ENCODE measurements at regions not wholly inside any gene's neighbourhood (a gene's known extent, or its start where the extent isn't known, plus 50 kb on each side); places are given as distances from the start of the nearest gene placed in this dataset.

DNA sequence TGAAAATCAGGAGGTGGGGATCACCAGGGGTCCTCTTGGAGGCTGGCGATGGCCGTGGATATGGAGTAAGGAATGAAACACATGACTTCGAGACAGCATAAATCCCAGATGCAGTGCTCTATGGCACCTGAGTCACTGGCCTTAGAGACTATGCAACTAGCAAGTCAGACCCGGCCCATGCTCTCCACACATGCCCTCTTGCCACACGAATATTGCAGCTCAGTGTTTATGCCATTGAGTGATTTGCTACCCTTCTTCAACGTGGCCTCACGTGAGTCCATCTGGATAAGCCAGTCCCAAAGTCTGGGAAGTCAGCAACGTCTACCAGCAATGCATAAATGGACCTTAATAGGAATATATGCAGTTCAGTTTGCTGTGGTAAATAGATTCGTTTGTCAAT lies 466.3 kb downstream of the CD83 start:
- Histone ChIP-seq H3K79me2 (ENCODE audit: insufficient read depth, low read depth, low read length) (no peaks in the 10 kb centered on the region), H2AFZ (ENCODE audit: low read length) (no peak overlapping the region), H3K9me3 (ENCODE audit: low read length) (no peaks in the 10 kb centered on the region), H3K4me1 (ENCODE audit: insufficient read depth, low read length, poor library complexity, severe bottlenecking) (peaks cover 5% of the 10 kb centered on the region), H3K9me2 (ENCODE audit: insufficient read depth, low read length) (no peaks in the 10 kb centered on the region), H3K4me3 (ENCODE audit: low read depth, low read length, poor library complexity, severe bottlenecking) (no peak overlapping the region), H3K4me2 (ENCODE audit: low read length) (no peak overlapping the region), H4K20me1 (ENCODE audit: insufficient read depth, low read length) (no peaks in the 10 kb centered on the region), H3K27ac (ENCODE audit: low read depth, low read length, poor library complexity, severe bottlenecking) (no peak overlapping the region), H3K36me3 (ENCODE audit: insufficient read depth, low read length) (no peaks in the 10 kb centered on the region)
- DNase-seq (ENCODE audit: low spot score) = no peak
- intact Hi-C loops (cut with micrococcal nuclease; ENCODE audit: unreplicated experiment) = no loop called here
- BruUV-seq (replicated peaks) = no TSS peak
- TF ChIP-seq EZH2phosphoT487 (IDR thresholded peaks at IDR 0.05; ENCODE audit: borderline replicate concordance, low read depth, low read length) = no peak
- ChIA-PET POLR2A (interaction anchor here (0.5 kb wide), 2 partner anchors 132 to 659 kb away, joined by 3 to 4 read pairs; no protein-coding TSS in a partner anchor), CTCF (ENCODE audit: unreplicated experiment) (no interaction called here)

DNA sequence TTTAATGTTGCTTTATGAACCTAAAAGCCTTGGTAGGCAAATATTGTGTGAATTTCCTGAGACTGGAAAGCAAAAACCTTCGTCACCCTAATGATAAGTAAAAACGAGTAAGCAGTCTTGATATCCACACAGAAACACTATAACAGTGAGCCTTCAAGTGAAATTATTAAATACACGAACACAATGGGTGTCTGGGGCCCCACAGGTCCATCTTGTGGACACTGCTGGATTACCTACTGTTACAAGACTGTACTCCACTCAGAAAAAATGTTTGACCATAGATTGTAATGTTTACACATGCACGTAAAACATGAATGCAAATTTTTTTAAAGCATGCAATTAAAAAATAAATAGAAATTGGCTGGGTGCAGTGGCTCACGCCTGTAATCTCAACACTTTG lies 466.9 kb downstream of the CD83 start:
- no peak overlapping the region for H3K27ac ChIP-seq (ENCODE audit: low read depth, low read length, poor library complexity, severe bottlenecking)
- BruUV-seq (replicated peaks) = no TSS peak
- intact Hi-C loops (cut with micrococcal nuclease; ENCODE audit: unreplicated experiment) = no loop called here
- no peaks in the 10 kb centered on the region for H3K36me3 ChIP-seq (ENCODE audit: insufficient read depth, low read length)
- TF ChIP-seq, protein P1, sequence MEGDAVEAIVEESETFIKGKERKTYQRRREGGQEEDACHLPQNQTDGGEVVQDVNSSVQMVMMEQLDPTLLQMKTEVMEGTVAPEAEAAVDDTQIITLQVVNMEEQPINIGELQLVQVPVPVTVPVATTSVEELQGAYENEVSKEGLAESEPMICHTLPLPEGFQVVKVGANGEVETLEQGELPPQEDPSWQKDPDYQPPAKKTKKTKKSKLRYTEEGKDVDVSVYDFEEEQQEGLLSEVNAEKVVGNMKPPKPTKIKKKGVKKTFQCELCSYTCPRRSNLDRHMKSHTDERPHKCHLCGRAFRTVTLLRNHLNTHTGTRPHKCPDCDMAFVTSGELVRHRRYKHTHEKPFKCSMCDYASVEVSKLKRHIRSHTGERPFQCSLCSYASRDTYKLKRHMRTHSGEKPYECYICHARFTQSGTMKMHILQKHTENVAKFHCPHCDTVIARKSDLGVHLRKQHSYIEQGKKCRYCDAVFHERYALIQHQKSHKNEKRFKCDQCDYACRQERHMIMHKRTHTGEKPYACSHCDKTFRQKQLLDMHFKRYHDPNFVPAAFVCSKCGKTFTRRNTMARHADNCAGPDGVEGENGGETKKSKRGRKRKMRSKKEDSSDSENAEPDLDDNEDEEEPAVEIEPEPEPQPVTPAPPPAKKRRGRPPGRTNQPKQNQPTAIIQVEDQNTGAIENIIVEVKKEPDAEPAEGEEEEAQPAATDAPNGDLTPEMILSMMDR (conservative IDR thresholded peaks at IDR 0.05; ENCODE audit: low read length) = 0 out of 2 replicates have a peak, but pooled peaks have one; percentile 19
- TF ChIP-seq EZH2phosphoT487 (IDR thresholded peaks at IDR 0.05; ENCODE audit: borderline replicate concordance, low read depth, low read length) = no peak
- no peaks in the 10 kb centered on the region for H3K9me3 ChIP-seq (ENCODE audit: low read length)
- H3K4me3 ChIP-seq (ENCODE audit: low read depth, low read length, poor library complexity, severe bottlenecking) = no peak overlapping the region
- POLR2A ChIA-PET = no interaction called here
- no peak for DNase-seq (ENCODE audit: low spot score)
- H3K79me2 ChIP-seq (ENCODE audit: insufficient read depth, low read depth, low read length) = no peaks in the 10 kb centered on the region
- peaks cover 2% of the 10 kb centered on the region for H3K4me1 ChIP-seq (ENCODE audit: insufficient read depth, low read length, poor library complexity, severe bottlenecking)
- CTCF ChIA-PET (ENCODE audit: unreplicated experiment) = no interaction called here
- no peak overlapping the region for H2AFZ ChIP-seq (ENCODE audit: low read length)
- no peak overlapping the region for H3K4me2 ChIP-seq (ENCODE audit: low read length)
- H4K20me1 ChIP-seq (ENCODE audit: insufficient read depth, low read length) = no peaks in the 10 kb centered on the region
- no peaks in the 10 kb centered on the region for H3K9me2 ChIP-seq (ENCODE audit: insufficient read depth, low read length)

DNA sequence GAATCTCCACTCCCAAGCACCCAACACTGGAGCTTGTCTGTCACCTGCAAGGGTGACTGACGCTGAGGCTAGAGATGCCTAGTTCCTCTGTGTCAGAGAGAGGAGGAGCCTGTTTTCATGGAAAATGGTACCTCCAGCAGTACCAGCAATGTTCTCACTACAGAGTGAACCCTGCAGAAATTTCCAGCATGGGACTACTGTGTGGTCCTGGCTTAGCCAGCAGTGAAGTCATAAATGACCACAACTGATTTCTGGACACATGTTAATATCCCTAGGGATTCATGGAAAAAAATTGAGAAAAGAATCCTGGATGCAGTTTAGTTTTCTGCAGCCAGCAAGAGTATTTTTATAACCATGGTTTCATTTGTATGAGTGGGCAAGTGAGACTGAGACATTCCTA lies 468.1 kb downstream of the CD83 start:
- DNase-seq (ENCODE audit: low spot score) = no peak
- ChIA-PET POLR2A (interaction anchor here (0.6 kb wide), 1 partner anchor 165 kb away, joined by 3 read pairs; no protein-coding TSS in a partner anchor), CTCF (ENCODE audit: unreplicated experiment) (no interaction called here)
- no peak overlapping the region for H2AFZ ChIP-seq (ENCODE audit: low read length)
- intact Hi-C loops (cut with micrococcal nuclease; ENCODE audit: unreplicated experiment) = no loop called here
- no peaks in the 10 kb centered on the region for H4K20me1 ChIP-seq (ENCODE audit: insufficient read depth, low read length)
- no peak for TF ChIP-seq EZH2phosphoT487 (IDR thresholded peaks at IDR 0.05; ENCODE audit: borderline replicate concordance, low read depth, low read length)
- TF ChIP-seq, protein P1 (conservative IDR thresholded peaks at IDR 0.05; ENCODE audit: low read length) = no peak
- no peaks in the 10 kb centered on the region for H3K9me3 ChIP-seq (ENCODE audit: low read length)
- H3K9me2 ChIP-seq (ENCODE audit: insufficient read depth, low read length) = no peaks in the 10 kb centered on the region
- H3K4me1 ChIP-seq (ENCODE audit: insufficient read depth, low read length, poor library complexity, severe bottlenecking) = no peaks in the 10 kb centered on the region
- no peak overlapping the region for H3K4me3 ChIP-seq (ENCODE audit: low read depth, low read length, poor library complexity, severe bottlenecking)
- no peaks in the 10 kb centered on the region for H3K36me3 ChIP-seq (ENCODE audit: insufficient read depth, low read length)
- no peak overlapping the region for H3K27ac ChIP-seq (ENCODE audit: low read depth, low read length, poor library complexity, severe bottlenecking)
- no TSS peak for BruUV-seq (replicated peaks)
- H3K4me2 ChIP-seq (ENCODE audit: low read length) = no peak overlapping the region
- no peaks in the 10 kb centered on the region for H3K79me2 ChIP-seq (ENCODE audit: insufficient read depth, low read depth, low read length)
